GM19099 (cell line): ENCODE measurements at regions not wholly inside any gene's neighbourhood (a gene's known extent, or its start where the extent isn't known, plus 50 kb on each side); places are given as distances from the start of the nearest gene placed in this dataset.

Experiments used
- POLR2A ChIP-seq: IDR thresholded peaks from 3 replicates; pipeline ENCODE4 v1.6.1; 2011; ENCODE audit warnings: low read depth; ENCODE audit not compliant: insufficient read length; ENCODE audit errors: extremely low read depth

DNA sequence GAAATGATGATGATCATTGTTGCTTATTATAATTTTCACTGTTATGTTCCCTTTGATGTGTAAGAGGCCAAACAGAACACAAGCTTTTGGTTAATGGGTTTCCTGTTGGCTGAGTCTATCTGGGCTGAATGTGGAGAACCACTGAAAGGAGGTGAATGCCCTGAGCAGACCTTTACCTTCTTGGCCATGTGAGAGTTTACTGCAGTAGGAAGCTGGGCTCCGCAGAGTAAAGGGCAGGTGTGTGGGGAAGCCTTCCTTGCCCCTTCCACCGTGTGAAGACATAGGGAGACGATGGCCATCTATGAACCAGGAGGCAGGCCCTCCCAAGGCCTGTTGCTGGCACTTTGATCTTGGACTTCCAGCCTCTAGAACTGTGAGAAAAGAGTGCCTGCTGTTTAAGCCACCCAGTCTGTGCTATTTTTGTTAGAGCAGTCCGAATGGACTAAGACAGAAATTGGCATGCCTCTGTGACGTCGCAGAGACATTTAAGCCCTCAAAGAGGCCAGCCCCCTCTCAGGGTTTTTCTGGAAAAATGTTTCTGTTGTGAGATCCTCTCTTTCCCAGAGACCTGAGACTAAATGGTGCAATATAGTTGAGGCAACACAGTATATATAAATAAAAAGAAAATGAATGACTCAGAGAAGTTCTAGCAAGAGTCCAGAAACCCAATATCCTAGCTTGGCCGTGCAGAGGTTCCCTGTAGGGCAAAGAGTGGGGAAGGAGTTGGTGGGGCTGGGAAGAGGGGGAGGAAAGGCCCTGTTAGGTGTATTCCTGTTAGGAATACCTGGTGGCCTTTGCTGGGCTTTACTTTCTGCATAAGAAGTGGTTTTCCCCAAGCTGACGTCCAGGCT is 121.9 kb upstream of the LGALSL start:
- TF ChIP-seq POLR2A, result no peak

DNA sequence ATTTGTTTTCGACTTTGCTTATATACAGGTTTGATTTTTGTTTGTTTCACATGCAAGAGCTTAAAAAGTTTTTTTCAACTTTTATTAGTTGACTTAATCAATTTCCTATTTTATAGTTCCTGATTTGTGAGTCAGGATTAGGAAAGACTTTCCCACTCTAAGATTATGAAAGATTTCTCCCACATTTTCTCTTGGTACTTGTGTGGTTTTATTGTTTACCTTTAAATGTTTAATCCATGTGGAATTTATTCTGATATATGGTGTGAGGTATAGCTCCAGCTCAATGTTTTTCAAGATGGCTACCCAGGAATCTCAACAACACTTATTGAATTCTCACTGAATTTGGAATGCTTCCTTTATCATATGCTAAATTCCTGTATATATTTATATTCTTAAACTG is 117.8 kb upstream of the LGALSL start:
- no peak for TF ChIP-seq POLR2A

DNA sequence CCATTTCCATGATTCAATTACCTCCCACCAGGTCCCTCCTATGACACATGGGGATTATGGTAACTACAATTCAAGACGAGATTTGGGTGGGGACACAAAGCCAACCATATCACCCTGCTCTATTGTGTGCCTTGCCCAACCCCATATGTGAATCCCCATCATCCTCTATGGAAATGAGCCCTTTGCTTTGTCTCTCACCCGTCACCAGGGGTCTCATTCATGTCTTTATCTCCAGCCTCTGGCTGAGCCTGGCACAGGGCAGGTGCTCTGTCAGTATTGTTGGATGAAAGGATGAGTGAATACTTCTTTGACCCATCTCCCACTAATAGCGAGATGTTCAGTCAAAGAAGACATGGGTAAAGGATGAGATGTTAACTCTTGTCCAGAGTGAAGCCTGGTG is 116.6 kb upstream of the LGALSL start:
- TF ChIP-seq POLR2A, result no peak

DNA sequence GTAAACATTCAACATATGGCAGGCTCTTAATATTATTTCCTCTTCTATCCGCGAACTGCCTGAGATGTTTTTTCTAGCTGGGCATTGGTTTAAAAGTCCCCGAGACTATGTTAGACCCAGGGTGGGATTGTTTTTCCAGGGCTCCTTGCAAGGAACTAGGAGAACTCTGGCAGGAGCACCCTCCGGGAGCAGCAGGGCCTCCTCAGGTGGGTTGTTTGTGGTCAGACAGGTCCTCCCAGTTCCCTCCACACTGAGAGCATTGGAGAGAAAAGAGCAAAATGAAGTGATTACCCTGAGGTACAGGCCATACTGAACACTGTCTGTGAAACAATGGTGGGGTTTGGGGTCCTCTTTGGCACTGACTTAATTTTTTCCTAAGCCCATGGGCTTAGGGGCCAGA is 115.9 kb upstream of the LGALSL start:
- no peak for TF ChIP-seq POLR2A

DNA sequence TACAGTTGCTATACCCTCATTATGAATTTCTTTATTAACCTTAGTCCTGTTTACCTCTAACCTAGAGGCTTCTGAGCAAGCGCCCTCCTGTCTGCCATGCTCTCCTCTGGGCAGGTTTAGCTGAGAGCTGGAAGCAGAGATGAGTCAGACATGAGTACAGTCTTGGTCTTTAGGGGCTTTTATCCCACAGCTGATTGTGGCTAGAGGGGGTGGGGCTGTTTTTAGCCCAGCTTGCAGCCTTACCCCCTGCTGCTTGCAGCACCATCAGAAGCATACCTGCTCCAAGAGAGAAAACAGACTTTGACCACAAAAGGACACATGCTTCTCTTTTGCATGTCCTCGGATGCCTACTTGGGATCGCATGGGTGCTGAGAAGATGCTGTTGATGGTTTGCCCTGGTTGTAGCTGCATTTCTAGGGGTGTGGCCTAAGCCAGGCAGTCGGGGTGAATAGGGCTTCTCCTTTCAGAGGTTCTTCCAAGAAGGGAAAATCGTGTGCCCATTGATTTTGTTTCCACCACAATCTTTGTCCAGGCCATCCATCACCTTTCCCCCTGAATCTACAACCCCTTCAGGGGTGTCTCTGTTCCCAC is 115.0 kb upstream of the LGALSL start:
- no peak for TF ChIP-seq POLR2A

DNA sequence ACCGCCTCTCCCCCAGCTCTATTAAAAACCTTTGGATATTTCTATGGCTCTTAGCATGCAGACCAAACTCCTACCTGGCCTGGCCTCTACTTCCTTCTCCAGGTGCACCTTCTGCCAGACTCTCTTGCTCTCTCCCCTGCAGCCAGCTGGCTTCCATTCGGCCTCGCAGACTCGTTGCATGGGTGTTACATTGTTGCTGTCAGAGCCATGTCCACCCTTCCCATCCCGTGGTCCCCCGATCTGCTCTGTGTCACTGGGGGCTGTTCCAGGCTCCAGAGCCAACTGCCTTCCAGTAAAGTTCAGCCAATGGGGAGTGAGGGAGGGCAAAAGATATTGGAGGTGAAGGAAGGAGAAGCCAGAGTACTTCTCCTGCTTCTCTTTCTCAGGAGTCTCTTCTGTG is 112.5 kb upstream of the LGALSL start:
- TF ChIP-seq POLR2A, result no peak

DNA sequence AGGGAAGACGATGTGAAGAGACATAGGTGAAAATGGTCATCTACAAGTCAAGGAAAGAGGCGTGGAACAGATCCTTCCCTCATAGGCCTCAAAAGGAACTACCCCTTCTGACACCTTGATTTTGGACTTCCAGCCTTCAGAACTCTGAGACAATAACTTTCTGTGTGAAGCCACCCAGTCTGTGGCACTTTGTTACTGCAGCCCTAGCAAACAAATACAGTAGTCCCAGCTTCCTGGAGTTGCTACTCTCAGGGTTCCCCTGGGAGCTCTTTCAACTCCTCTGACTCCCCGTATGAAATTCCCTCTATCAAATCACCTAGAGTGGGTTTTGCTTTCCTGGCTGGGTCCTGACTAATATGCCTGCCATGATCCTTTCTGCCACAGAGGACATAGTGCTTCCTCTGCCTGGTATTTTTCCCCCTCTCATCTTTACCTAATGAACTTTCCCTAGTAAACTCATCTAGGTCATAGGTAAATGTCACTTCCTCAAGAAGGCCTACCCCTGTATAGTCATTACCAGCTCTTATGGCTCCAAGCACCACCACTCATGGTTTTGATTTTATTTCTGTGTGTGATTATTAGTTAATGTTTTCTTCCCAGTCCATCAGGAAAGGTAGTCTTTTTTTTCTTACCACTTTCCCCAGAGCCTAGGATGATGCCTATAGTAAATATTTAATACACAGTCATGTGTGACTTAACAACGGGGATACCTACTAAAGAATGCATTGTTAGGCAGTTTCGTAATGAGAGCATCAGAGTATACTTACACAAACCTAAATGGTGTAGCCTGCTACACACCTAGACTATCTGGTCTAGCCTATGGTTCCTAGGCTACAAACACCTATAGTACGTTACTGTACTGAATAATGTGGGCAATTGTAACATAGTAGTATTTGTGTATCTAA is 111.5 kb upstream of the LGALSL start:
- TF ChIP-seq POLR2A, result no peak

DNA sequence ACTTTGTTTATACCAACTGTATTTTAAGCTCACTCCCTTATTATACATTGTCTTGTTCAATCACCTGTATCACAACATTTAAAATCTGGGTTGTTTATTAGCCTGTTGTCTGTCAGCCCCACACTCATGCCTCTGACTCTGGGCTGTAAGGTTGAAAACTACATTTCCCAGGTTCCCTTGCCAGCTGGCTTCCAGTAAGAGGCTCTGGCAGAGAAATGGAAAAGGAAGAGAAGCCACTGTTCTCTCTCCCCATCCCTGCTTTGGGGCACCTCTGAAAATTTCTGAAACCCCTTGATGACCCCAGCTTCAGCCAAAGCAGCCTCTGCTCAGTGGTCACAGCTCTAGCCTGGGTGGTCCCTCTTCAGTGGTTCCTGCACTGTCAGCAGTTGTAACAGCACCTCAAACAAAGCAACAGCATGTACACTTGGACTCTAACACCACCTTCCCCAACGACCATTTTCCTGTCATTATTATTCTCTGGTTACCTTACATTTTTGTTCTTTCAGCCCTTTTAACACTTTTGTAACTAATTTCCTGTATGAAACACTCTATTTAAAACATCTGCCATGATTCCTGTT is 108.9 kb upstream of the LGALSL start:
- no peak for TF ChIP-seq POLR2A

DNA sequence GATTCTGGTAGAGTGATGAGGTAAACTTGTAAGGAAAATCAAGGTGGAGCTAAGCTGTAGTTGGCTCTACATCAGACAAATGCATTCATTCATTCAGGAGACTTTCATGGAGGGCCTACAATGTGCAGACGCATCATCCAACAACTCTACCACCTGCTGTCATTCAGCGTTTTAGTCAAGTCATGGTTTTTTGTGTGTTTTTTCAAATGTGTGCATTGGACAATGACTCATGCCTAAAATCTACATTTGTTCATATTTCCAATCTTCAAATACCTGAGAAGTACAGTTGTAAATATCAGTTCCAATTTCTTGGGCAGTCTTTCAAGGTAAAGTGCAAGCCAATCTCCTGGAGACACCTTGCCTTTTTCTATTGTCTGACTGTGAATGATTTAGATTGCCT is 108.0 kb upstream of the LGALSL start:
- TF ChIP-seq POLR2A, result no peak

DNA sequence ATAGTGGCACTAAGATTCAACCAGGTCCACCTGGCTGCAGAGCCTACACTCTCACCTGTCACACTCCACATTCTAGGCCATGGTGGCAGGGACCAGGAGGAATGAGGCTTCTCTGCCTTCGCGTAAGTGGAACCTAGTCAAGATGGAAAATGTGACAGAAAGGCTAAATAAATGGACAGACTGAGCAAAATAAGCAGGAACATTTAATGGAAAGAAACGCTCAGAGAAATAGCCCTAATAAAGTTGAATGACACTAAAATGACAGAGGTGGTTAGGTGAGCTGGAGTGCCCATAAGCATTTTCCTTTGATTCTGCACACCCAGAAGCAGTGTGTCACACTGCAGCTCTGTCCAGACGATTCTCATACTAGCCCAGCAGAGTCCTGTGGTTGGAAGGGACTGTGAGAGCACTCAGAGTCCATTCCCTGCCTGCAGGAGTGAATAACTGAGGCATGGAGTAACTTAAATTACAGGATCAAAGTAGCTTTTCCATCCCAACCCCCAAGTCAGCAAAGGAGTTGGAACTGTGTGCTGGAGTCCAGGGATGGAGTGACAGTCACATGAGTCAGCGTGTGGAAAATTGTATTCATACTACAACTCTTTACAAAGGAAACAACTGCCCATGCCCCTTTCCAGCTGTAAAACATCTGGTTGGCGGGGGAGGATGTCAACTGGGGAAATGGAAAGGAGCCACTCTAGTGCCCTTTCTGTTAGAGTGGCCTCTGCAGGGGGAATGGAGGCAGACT is 105.4 kb upstream of the LGALSL start:
- TF ChIP-seq POLR2A, result no peak

DNA sequence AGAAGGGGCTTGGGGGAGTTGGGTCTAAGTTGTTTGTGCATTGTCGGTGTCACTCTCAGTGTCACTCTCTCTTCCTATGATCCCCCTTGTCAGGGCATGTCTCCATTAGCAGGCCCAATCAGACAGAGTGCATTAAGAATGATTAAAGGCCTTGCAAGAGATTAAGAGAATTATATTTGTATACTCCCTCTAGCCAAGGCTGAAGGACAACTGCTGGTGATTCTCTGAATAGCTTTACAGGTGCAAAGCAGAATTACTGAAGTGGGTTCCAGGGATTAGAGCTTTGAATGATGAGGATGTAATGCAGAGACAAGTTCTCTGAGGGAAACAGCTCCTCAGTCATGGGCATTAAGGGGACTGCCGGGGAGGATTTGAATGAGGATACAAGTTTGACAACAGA is 104.8 kb upstream of the LGALSL start:
- TF ChIP-seq POLR2A, result no peak

DNA sequence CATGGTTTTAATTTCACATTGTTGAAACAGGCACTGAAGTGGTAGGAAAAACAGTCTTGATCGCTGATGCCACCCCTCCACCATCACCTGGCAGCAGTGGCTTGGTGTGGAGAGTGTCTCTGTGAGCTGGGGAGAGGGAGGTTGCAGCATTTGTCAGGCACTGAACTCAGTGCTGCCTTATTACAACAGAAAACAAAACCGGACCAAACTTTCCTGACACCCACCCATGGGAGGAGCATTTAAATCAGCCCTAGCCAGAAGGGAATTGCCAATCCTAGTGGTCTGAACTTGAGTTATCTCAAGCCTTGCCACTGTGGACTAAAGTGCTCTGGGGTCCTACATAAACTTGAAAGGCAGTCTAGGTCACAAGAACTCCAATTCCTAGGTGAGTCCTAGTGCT is 103.0 kb upstream of the LGALSL start:
- no peak for TF ChIP-seq POLR2A

DNA sequence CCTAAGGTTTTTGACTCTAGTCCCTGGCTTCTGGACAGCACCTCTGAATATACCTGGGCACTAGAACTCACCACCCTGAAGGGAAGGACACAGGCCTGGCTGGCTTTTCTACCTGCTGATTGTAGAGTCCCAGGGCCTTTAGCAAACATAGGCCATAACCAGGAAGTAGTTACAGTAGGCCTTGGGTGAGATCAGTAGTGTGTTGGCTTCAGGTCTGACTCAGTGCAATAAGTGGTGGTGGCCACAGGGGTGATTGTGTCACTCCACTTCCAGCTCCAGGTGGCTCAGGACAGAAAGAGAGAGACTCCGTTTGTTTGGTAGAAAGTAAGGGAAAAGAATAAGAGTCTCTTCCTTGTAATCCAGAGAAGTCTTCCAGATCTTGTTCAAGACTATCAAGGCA is 101.7 kb upstream of the LGALSL start:
- no peak for TF ChIP-seq POLR2A

DNA sequence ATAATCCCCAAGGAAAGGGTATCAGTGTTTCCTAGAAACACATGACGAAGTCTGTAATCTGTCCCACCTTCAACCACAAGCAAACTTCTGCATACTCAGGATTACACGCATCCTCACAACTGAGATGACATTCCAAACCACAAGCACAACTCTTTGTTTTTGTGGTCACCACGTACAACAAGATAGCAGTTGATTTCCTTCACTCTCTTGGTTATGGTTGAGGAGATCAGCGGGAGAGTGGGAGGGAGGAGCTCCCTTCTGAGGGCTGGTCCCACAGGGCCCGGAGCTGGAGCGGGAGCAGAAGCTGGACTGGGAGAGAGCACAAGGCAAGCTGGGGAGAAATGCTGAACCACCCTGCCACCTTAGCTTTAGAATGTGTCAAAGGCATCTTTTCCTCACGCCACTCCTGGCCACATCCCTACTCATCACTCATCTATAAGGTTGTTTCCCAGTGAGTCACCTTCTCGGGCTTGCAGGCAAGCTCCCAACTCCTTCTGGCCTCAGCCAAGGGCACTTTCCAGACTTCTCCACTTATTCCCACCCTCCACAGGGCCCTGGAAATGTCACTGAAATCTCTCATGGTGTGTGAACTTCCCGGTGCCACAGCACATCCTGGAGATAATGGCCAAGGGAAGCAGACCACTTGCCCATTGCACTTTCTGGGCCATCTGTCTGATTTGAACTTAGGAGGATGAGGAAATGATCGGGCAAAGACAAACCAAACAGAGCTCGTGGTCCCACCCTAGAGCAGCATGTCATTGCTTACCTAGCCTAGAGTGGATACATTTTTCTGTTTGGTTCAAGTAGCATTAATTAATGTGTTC is 98.9 kb upstream of the LGALSL start:
- TF ChIP-seq POLR2A, result no peak
